Aorta (tissue), 5 donors: ENCODE measurements at regions not wholly inside any gene's neighbourhood (a gene's known extent, or its start where the extent isn't known, plus 50 kb on each side); places are given as distances from the start of the nearest gene placed in this dataset.

Experiments used
- ATAC-seq: fragments of 200-7000 bp; cut with Tn5 transposase; one replicate; pipeline ENCODE4 v1.9.1; 2022; ENCODE audit warnings: moderate library complexity; ENCODE audit not compliant: low FRiP score
- DNase-seq, 2 donors: peaks; one replicate each; pipeline ENCODE4 v3.0.0-alpha.2; 2020
- H3K27ac ChIP-seq, 2 donors: one replicate each; pipeline ENCODE4 v1.5.1; 2013; ENCODE audit warnings: low read length in 2 of 2, mild to moderate bottlenecking in 2 of 2, moderate library complexity in 2 of 2, control low read depth in 1 of 2, inconsistent platforms in 1 of 2, low read depth in 1 of 2
- H3K27me3 ChIP-seq, 2 donors: one replicate each; pipeline ENCODE4 v1.6.1; 2013; ENCODE audit warnings: control low read depth in 1 of 2, low read length in 1 of 2, mild to moderate bottlenecking in 1 of 2, moderate library complexity in 1 of 2; ENCODE audit not compliant: insufficient read depth in 2 of 2, control insufficient read depth in 1 of 2
- H3K36me3 ChIP-seq, 2 donors: one replicate each; pipeline ENCODE4 v1.6.1; 2013; ENCODE audit warnings: control low read depth in 1 of 2, low read length in 1 of 2, mild to moderate bottlenecking in 1 of 2; ENCODE audit not compliant: insufficient read depth in 2 of 2, control insufficient read depth in 1 of 2
- H3K4me1 ChIP-seq, 2 donors: one replicate each; pipeline ENCODE4 v1.6.1; 2013; ENCODE audit warnings: low read length in 2 of 2, control low read depth in 1 of 2, mild to moderate bottlenecking in 1 of 2, moderate library complexity in 1 of 2; ENCODE audit not compliant: insufficient read depth in 2 of 2, control insufficient read depth in 1 of 2
- H3K4me3 ChIP-seq, 2 donors: one replicate each; pipeline ENCODE4 v1.5.1; 2013; ENCODE audit warnings: low read length in 2 of 2, control low read depth in 1 of 2, mild to moderate bottlenecking in 1 of 2
- H3K9me3 ChIP-seq: one replicate; pipeline ENCODE4 v1.6.1; 2013; ENCODE audit warnings: mild to moderate bottlenecking, low read length; ENCODE audit not compliant: control insufficient read depth
- WGBS, 2 donors: extraction: QIAGEN DNeasy Blood & Tissue Kit; methylation state at CpG; one replicate each; pipeline ENCODE4 v1.1.7; 2013; 5-methylcytosine and 5-hydroxymethylcytosine counted together
- intact Hi-C, 2 donors: fragments of 100-400 bp; cut with DNase I; formaldehyde crosslinking; loops; one replicate each; pipeline versions ENCODE4 v1.14.2 to v1.15.0; 2022
- donor health status: healthy with polysubstance abuse.
- donor health status: Bipolar disorder and iron deficiency.
- donor health status: DM: no; HTN: no; CAD: no.
- donor health status: DM: no; HTN: no; CAD: no.
- donor health status: DM: yes; HTN: yes; CAD: no.

DNA sequence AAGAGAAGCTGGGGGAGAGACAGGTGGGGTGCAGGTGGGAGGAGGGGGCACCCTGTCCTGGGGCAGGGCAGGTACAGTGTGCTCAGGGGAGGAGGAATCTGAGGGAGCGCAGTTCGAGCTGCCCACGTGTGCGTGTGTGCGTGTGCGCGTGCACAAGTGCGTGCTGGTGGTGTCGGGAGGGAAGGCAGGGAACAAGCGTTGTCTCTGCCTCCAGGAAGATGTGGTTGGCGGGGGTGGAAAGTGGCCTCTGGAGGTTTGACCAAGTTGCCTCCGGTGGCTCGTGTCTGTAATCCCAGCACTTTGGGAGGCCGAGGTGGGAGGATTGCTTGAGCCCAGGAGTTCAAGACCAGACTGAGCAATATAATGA lies 49.9 kb upstream of the THY1 start:
- Histone ChIP-seq H3K9me3 (peaks cover 4% of the 10 kb centered on the region), H3K4me3 (no peak overlapping the region), H3K27me3 (no peaks in the 10 kb centered on the region), H3K27ac (no peak overlapping the region), H3K4me1 (no peaks in the 10 kb centered on the region), H3K36me3 (no peaks in the 10 kb centered on the region)
- DNase-seq (no peak), ATAC-seq (no peak)
- intact Hi-C loops = loop anchor here (5.0 to 10.0 kb wide), 2 partner anchors 88 to 91 kb away; partner anchors contain the start of gene USP2 (in 2 of the 2)
- WGBS, 2 donors = 94 to 96% methylated on average over 14 of the region's 14 CpGs
